HG03565 (cell line): ENCODE measurements at regions not wholly inside any gene's neighbourhood (a gene's known extent, or its start where the extent isn't known, plus 50 kb on each side); places are given as distances from the start of the nearest gene placed in this dataset.

Experiments used
- ATAC-seq: cut with Tn5 transposase; IDR thresholded peaks from one replicate; pipeline ENCODE4 v1.9.1; 2021; ENCODE audit warnings: mild to moderate bottlenecking, moderate library complexity; ENCODE audit not compliant: unreplicated experiment

DNA sequence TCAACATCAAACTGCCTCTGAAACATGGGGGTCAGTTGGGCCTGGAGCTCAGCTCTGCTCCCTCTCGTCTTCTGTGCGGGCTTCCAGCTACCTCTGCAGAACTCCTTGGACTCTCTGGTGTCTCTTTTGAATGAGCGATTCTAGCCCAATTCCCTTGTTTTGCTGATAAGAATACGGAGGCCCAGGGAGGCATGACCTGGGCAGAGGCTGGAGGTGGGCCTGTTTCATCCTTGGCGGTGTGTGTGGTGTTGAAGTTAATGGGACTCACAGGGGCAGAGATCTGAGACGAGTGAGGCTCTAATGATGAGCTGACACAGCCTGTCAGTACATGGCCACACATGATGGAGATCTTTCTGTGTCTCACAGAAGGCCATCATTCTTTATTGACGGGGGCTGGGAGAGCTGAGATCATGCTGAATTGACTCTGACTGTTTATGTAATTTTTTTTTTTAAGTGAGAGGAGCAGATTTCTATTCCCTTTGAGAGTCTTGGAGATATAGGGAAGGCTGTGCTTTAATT, 134.5 kb downstream of the URB2 start:
- no peak for ATAC-seq

DNA sequence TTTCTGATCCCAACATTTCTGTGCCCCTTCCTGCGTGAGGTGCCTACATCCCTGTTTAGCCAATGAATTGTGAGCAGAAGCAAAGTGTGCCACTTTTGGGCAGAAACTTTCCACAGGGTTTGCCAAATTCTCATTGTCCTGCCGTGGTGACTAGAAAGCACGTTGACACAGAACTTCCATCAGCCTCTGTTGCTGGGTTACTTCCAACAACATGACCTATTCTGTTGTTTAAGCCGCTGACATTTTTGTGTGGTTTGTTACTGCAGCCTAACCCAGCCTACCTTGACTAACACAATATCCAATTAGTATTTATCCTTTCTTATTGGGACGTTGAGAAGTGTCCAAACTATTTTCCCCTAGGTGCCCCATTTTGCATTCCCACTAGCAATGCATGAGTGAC, 136.8 kb downstream of the URB2 start:
- ATAC-seq: no peak

DNA sequence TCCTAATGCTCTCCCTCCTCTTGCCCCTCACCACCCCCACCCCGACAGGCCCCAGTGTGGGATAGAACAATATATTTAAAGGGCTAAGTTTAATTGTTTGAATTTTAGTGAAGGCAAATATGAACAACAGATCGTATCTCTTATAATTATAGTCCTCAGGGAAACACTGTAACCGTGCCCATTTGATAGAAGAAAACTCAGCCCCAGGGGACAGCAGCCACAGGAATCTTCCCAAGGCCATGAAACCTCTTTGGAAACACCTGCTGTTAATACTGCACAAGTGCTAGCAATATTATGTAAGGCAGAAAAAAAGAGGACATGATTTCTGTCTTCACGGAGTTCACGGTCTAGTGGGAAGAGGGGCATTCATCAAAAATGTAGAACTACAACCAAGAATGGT, 142.2 kb downstream of the URB2 start:
- ATAC-seq: no peak

DNA sequence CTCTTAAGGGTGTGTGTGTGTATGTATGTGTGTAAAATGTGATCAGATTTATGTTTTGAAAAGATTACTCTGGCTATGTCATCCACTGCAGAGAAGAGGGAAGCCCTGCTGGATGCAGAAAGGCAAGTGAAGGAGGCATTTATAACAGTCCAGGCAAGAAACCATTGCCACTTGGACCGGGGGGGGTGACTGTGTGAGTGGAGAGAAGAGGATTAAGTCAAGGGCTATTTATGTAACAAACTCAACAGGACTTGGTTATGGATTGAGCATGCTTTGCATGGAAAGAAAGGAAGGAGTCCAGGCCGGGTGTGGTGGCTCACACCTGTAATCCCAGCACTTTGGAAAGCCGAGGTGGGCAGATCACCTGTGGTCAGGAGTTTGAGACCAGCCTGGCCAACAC, 143.0 kb downstream of the URB2 start:
- no peak for ATAC-seq

DNA sequence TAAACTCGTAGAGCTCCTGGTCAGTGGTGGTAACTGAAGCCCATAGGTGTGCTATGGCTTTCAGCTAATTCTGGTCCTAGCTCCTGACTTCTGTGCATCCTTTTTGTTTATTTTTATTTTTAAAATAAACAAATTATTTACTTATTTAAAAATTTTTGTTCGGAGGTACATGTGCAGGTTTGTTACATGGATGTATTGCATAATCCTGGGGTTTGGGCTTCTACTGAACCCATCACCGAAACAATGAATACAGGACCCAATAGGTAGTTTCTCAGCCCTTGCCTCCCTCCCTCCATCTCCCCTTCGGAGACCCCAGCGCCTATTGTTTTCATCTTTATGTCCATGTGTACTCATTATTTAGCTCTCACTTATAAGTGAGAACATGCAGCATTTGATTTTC, 143.8 kb downstream of the URB2 start:
- ATAC-seq: no peak

DNA sequence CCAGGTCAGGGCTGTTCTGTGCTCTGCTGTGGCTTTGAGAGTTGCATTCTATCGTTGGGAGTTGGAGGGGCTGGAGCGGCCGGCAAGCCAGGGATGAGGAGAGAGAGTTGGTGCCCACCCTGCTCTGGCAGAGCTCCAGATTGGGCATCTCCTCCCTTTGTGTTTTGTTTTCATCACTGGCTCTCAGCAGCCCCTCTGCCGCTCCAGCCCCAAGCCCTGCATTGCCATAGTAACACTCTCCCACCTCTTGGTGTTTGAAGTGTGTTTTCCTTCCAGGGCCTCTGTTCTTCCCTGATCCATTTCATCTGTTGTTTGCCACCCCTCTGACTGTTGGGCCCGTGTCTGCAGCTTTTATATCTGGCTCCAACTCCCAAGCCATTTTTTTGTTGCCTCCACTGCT, 152.7 kb downstream of the URB2 start:
- no peak for ATAC-seq

DNA sequence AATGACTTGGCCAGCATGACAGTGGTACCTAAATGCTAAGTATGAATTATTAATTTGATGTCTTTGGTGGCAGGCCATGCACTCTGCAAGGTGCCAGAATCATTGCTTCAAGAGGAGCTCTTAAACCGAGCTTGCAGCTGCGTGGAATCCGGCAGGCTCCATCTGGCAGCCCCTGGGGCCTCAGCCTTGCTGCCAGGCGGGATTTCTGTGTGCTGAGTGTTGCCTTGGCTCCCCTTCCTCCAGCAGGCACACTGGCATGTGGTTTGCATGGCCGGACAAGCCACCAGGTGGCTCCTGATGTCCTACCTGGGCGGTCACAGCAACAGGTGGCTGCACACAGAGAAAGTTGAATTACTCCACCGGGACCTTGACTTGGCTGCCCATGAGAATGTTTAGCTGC, 155.4 kb downstream of the URB2 start:
- ATAC-seq: no peak

DNA sequence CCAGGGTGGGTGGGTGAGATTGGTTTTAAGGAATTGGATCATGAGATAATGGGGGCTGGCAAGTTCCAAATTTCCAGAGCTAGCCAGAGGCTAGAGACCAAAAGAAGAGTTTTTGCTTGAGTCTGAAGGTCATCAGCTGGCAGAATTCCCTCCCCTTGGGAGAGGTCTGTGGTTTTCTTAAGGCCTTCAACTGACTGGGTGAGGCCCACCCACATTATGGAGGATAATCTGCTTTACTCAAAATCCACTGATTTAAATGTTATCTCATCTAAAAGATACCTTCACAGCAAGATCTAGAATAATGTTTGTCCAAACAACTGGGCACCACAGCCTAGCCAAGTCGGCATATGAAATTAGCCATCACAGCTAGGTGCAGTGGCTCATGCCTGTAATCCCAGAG, 156.4 kb downstream of the URB2 start:
- no peak for ATAC-seq

DNA sequence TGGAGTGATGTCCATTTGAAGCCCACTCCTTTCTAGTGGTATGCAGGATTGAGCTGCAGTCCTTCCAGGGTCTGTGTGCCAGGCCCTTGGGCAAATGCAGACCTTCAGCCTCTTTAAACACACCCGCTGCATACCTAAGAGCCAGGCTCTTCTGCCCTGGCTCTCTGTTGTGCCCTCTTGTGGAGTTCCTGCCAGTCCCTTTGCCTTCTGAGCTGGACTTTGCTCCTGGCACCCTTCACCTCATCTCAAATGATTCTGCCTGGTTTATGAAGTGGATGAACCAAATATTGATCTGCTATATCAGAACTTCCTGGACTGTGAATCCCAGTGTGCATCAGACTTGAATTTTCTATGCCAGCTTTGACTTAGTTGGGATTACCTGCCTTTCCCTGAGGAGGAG, 158.8 kb downstream of the URB2 start:
- no peak for ATAC-seq

DNA sequence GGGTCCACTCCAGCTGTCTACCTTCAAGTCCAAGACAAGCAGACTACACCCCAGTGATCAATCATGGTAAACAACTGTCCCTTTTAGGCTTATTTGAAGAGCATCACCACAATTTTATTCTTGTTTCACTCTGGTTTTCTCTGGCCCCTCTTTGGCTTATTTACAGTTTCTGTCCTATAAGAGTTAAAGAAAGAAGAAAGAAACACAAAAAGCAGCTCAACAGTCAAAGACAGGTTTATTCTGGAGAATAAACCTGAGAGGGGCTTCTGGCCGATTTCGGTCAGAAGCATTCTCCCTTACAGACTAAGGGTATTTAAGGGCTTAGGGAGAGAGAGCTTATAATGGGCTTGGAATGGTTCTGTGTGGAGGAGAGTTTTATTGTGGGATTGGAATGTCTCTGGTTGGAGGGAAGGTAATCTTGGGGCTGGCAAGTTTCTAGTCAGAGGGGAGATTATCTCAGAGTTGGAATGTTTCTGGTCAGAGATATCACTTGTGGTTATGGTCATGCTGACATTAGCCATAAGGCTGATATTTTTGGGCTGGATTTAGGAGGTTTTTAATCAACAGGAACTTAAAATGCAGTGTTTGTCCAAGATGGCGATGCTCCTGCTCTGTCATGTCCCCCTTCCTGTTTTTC, 161.0 kb downstream of the URB2 start:
- ATAC-seq: no peak

DNA sequence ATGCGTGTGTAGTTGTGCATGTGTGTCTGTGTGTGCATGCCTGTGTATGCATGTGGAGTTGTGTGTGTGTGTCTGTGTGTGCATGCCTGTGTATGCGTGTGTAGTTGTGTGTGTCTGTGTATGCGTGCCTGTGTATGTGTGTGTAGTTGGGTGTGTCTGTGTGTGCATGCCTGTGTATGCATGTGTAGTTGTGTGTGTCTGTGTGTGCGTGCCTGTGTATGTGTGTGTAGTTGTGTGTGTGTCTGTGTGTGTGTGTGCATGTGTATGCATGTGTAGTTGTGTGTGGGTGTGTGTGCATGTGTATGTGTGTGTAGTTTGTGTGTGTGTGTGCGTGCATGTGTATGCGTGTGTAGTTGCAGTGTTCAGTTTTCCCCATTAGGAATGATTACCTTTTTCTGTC, 162.0 kb downstream of the URB2 start:
- no peak for ATAC-seq

DNA sequence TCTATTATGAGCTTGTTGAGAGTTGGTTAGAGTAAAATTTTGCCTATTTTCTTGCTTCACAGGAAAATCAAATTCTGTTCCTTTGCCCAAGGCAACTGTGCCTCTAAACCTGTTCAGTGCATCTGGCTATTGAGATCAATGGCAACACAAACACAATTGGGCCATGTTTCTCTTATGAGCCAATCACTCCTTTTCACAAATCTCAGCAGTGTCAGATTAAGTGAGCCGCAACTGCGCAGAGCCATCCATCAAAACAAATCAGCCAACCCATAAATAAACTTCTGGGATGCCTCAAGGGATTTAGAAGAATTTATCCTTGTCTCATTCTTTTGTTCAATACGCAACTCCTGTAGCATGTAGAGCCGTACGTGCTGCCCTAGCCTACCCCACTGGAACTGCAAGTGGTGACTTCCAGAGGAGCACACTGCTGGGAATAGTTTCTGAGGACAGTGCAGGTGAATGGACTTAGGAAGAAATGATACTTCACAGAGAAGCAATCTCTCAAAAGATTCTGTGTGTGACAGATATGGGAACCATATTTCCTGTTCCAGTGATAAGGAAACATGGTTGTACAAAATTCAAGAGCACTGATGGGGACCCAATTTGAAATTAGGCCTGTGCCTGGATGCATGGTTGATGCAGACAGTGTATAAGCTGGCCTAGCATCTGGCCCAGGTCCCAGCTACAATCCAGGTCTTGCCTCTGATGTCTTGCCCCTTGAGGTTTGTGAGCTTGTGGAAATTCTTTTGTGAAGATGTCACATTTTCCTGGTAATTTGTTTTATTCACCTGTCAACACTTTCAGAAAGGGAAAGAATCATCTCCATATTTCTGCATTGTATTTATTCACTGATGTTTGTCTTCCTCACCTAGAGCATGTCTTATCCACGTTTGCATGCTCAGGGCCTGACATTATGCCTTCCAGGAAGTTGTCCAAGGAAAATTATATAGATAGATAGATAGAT, 166.2 kb downstream of the URB2 start:
- no peak for ATAC-seq

DNA sequence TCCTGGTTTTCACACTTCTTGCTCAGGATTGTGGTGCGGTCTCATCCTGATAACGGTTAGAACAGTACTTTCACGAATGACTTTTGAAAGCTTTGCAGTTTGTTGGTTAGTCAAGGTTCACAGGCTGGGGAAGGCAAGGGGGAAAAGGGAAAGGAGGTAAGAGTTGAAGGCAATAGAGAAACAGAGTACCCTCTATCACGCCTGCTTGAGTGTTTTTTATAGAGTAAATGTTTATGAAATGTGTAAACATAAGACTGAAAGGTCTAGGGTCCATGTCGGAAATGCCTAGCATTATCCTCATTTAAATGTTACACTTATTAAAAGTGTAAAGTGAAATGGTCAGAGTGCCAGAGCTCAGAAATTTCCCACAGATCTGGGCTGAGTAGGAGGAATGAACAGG, 167.4 kb downstream of the URB2 start:
- no peak for ATAC-seq

DNA sequence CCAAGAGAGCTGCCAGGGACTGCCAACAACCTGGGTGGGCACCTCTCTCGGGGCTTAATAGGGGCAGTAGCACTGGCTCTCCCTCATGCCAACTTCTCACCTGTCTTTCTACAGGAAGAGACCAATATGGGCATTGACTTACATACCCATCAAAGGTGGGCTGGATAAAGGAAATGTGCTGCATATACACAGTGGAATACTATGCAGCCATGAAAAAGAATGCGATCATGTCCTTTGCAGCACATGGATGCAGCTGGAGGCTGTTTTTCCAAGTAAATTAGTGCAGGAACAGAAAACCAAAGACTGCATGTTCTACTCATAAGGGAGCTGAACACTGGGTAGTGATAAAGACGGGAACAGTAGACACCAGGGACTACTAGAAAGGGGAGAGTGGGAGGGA, 172.5 kb downstream of the URB2 start:
- no peak for ATAC-seq

DNA sequence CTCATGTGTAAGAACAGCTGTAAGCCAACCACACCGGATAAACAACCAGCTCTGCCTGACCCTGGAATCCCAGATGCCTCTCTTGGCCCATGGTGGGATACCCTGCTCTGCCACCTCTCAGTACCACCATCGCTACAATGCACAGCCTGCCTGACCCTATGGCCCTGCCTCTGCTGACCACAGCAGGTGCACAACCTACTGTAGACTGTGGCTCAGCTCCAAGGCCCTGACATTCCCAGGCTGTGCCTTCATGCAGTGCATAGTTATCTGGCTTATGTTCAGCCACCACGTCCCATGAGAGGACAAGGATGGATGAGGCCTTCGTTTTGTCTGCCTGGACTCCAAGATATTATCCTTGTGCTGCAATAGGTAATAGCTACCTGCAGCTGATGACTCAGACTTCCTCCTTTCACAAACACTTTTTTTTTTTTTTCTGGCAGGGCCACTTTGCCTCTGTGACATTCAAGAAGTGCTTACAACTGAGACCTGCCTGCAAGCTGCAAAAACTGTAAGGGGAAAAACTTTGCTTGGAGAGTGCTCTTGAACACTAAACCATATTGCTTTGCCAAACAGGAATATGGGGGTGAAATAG, 177.7 kb downstream of the URB2 start:
- ATAC-seq: no peak

DNA sequence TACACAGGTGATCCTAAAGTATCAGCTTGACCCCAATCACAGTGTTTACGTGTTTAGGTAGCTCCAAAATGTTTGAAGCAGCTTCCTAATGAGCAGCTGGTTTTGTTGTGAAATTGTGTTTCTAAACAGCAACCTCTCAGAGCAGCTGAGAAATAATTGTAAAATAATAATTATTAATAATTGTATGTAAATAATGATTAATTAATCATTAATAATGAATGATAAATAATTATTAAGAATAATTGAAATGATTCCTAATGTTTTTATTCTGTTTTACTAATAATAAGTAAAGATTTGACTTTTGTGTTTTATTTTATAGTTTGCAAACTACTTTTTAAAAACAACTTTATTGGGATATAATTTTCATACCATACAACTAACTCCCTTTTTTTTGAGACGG, 182.2 kb downstream of the URB2 start:
- no peak for ATAC-seq

DNA sequence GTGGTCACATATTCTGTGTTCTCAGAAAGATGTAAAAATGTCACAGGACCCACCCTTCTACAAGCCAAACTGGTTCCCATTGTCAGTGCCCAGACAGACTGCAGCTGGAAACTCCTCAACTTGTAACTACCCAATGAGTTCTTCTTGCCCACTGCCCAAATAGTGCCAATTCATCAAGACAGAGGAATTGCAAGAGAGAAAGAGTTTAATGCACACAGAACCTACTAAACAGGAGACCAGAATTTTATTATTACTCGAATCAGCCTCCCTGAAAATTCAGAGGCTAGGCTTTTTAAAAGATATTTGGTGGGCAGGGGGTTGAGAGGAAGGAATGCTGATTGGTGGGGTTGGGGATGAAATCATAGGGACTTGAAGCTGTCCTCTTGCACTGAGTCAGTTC, 184.1 kb downstream of the URB2 start:
- no peak for ATAC-seq

DNA sequence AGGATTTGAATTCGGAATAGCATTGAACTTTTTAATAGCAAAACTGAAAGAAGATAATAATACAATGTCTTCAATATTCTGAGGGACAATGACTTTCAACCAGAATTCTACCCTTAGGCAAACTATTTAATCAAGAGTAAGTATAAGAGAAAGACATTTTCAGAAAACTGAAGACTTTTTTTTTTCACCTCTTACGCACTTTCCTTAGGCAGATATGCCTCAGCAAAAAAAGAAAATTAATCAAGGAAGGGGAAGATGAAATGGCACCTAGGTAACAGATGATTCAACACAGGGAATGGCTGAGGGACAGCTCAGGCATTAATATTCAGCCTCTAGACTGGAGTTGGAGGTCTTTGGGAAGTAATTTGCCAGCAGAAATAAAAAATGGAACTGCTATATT, 184.9 kb downstream of the URB2 start:
- ATAC-seq: no peak

DNA sequence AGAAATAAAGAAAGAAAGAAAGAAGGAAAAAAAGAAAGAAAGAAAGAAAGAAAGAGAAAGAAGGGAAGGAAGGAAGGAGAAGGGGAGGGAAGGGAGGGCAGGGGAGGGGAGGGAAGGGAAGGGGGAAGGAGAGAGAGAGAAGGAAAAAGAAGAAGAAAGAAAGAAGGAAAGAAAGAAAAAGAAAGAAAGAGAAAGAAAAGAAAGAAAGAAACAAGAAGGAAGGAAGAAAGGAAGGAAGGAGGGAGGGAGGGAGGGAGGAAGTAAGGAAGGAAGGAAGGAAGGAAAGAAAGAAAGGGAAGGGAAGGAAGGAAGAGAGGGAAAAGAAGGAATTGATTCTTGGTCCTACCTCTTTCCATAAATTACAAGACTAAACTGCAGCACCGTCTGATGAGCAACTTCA, 186.1 kb downstream of the URB2 start:
- no peak for ATAC-seq

DNA sequence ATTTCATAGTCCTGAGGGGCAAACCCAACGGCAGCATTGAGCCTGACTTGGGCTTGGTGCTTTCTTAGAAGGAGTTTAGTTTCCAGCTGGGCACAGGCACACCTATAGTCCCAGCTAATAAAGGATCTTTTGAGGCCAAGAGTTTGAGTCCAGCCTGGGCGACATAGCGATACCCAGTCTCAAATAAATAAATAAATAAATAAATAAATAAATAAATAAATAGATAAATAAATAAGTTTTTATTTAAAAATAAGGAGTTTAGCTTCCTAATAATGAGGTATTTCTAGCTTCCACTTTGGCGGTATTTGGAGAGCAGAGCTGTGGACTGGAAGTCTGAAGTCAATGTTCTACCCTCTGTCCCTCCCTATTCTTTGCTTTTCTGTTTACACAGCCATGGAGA, 186.6 kb downstream of the URB2 start:
- no peak for ATAC-seq

DNA sequence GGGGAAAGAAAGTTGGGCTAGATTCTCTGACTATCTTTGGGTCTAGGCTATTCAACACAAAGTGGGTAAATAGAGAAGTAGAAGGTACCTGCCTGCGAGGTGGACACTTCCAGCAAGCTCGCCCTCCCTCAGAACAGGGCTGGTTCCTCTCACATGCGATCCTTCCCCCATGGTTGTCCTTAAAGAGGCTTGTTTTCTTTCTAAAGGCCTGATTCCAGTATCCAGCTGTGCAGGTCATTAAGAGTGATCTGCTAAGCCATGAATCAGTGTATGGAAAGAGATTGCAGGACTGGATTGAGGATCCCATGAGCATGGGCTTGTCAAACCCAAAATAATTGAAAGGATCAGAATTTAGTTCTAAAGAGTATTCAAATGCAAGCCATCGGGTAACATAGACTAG, 189.0 kb downstream of the URB2 start:
- ATAC-seq: no peak

DNA sequence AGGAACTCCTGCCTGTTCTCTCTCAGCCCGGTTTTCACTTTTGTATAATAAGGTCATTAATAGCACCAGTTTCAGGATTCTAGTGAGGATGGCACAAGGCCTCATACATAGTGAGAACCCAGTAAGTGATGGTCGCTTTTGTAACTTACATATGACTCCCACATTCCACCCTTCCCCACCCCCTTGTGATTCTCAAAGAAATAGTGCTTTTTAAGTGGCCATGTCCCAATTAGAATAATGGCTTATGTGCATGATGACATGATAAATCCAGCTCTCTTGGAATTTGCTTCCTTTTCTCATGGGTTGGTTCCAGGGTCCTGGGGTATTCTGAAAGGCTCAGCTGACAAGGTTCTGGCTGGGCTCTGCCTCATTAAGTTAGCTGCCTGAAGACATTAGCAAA, 189.9 kb downstream of the URB2 start:
- ATAC-seq: no peak
